HEK293T (cell line): ENCODE measurements at regions not wholly inside any gene's neighbourhood (a gene's known extent, or its start where the extent isn't known, plus 50 kb on each side); places are given as distances from the start of the nearest gene placed in this dataset.
"Not testable (repeated sequence)": the region's sequence is repeated elsewhere in the genome, so short reads cannot be mapped to it uniquely, and the experiment has no call there.

Experiments used
- CTCF ChIA-PET: fragments of 350-600 bp; formaldehyde crosslinking; extraction: SDS; loops from one replicate; lab custom pipeline; 2021; ENCODE audit warnings: antibody characterized with exemption, inconsistent platforms; lab: Yijun Ruan, JAX
- POLR2A ChIA-PET: fragments of 350-600 bp; formaldehyde crosslinking; extraction: SDS; loops from one replicate; lab custom pipeline; 2020; ENCODE audit warnings: antibody characterized with exemption, inconsistent platforms; lab: Yijun Ruan, JAX
- DNase-seq: peaks from one replicate; pipeline ENCODE4 v3.0.0; 2012; ENCODE audit warnings: mixed read lengths; ENCODE audit errors: extremely low spot score
- ARNT ChIP-seq: fragments of 450-650 bp; IDR thresholded peaks from 2 replicates; pipeline ENCODE4 v1.6.1; 2017; ENCODE audit warnings: mild to moderate bottlenecking
- BHLHE40 ChIP-seq: fragments of 450-650 bp; IDR thresholded peaks from 2 replicates; pipeline ENCODE4 v1.6.1; 2016; ENCODE audit warnings: mild to moderate bottlenecking, moderate library complexity, borderline replicate concordance
- CTBP1 ChIP-seq: fragments of 450-650 bp; IDR thresholded peaks from 2 replicates; pipeline ENCODE4 v1.6.1; 2016; ENCODE audit warnings: borderline replicate concordance
- ELF4 ChIP-seq: fragments of 450-650 bp; IDR thresholded peaks from 2 replicates; pipeline ENCODE4 v1.6.1; 2017; ENCODE audit warnings: antibody characterized with exemption
- FOXA1 ChIP-seq: fragments of 450-650 bp; IDR thresholded peaks from 2 replicates; pipeline ENCODE4 v1.6.1; 2016; ENCODE audit warnings: mild to moderate bottlenecking
- FOXK2 ChIP-seq: fragments of 450-650 bp; IDR thresholded peaks from 2 replicates; pipeline ENCODE4 v1.6.1; 2016; ENCODE audit warnings: mild to moderate bottlenecking
- FOXM1 ChIP-seq: fragments of 450-650 bp; IDR thresholded peaks from 2 replicates; pipeline ENCODE4 v1.6.1; 2017; ENCODE audit warnings: mild to moderate bottlenecking, borderline replicate concordance
- HDGF ChIP-seq: fragments of 450-650 bp; IDR thresholded peaks from 2 replicates; pipeline ENCODE4 v1.6.1; 2017; ENCODE audit warnings: antibody characterized with exemption, borderline replicate concordance
- L3MBTL2 ChIP-seq: fragments of 450-650 bp; conservative IDR thresholded peaks from 2 replicates; pipeline ENCODE4 v1.6.1; 2016; ENCODE audit warnings: mild to moderate bottlenecking
- LEF1 ChIP-seq: fragments of 450-650 bp; IDR thresholded peaks from 2 replicates; pipeline ENCODE4 v1.6.1; 2017; ENCODE audit warnings: mild to moderate bottlenecking, borderline replicate concordance
- NFRKB ChIP-seq: fragments of 450-650 bp; IDR thresholded peaks from 2 replicates; pipeline ENCODE4 v1.6.1; 2016; ENCODE audit warnings: mild to moderate bottlenecking, moderate library complexity
- PKNOX1 ChIP-seq: fragments of 450-650 bp; IDR thresholded peaks from 2 replicates; pipeline ENCODE4 v1.6.1; 2016
- SP1 ChIP-seq: fragments of 450-650 bp; IDR thresholded peaks from 2 replicates; pipeline ENCODE4 v1.6.1; 2017
- SUZ12 ChIP-seq: fragments of 450-650 bp; IDR thresholded peaks from 2 replicates; pipeline ENCODE4 v1.6.1; 2016; ENCODE audit warnings: mild to moderate bottlenecking
- TARDBP ChIP-seq: fragments of 450-650 bp; IDR thresholded peaks from 2 replicates; pipeline ENCODE4 v1.6.1; 2016
- ZNF384 ChIP-seq: fragments of 450-650 bp; IDR thresholded peaks from 2 replicates; pipeline ENCODE4 v1.6.1; 2016

DNA sequence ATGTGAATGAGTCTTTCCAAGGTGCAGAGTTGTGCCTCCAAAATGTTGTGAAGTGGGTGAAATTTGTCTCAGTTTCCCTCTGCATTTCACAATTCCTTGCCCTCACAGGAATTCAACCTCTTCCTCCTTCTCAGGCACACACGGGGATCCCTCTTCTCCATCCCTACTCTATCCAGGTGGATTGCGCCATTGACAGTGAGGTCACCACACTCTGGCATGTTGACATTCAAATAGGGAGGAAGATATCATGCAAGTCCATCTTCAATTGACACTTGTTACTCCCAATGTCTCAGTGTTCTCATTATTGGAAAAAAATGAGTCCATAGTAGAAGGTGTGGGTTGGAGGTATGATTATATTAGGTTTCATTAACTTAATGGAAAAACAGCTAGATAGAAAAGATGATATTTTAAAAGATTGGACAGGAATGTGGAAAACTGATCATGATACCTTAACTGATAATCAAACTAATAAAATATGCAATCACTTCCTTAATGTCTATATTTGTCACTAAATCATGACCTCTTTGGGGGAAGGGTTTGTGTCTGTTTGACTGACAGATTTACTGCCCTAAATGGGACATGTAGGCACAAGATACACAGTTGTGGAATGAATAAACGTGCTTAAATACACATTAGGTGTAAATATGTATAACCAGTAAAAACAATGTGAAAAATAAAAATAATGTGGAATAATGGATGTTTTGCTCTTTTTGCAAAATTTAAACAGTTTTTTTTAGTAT is 213.8 kb upstream of the SLC8A1 start:
- CTCF ChIA-PET: interaction anchor here (0.7 kb wide), 1 partner anchor 115 kb away, joined by 3 read pairs; no protein-coding TSS in a partner anchor
- POLR2A ChIA-PET: no interaction called here
- TF ChIP-seq LEF1: no peak
- no peak for TF ChIP-seq HDGF
- peak; percentile 94 for TF ChIP-seq PKNOX1
- TF ChIP-seq NFRKB: no peak
- TF ChIP-seq FOXK2: no peak
- no peak for TF ChIP-seq ARNT
- TF ChIP-seq SP1: no peak
- no peak for TF ChIP-seq ZNF384
- DNase-seq: no peak

DNA sequence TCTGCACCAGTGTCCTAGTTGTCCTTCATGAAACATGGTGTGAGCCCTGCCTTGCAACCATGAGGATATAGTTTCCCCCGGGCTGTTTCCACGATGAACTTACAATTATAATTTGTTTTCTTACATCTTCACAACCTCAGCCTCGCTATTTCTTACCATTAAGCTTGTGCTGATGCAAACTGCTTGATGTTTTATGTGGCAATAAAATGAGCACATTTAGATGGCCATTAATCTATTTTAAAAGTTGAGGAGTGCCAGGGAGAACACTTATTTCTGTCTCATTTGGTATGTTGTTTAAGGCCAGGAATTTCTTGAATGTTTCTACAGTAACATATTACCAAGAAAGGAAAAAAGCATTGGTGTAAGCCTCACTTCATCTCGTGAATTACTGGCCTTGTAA is 214.5 kb upstream of the SLC8A1 start:
- CTCF ChIA-PET: no interaction called here
- POLR2A ChIA-PET: no interaction called here
- peak; percentile 69; the same call in 1 of the 2 replicates for TF ChIP-seq FOXM1
- no peak for TF ChIP-seq L3MBTL2
- TF ChIP-seq SP1: no peak
- peak; percentile 91 for TF ChIP-seq ARNT
- TF ChIP-seq FOXA1: no peak
- TF ChIP-seq FOXK2: peak; percentile 75; the same call in 1 of the 2 replicates
- TF ChIP-seq HDGF: no peak
- TF ChIP-seq SUZ12: no peak
- no peak; the same call in 1 of the 2 replicates for TF ChIP-seq BHLHE40
- TF ChIP-seq LEF1: peak; percentile 98
- peak; percentile 100 for TF ChIP-seq CTBP1
- TF ChIP-seq PKNOX1: peak; percentile 97
- peak; percentile 73 for TF ChIP-seq ZNF384
- peak; percentile 70; the same call in 1 of the 2 replicates for TF ChIP-seq TARDBP
- 0 out of 2 replicates have a peak, but pooled peaks have one; percentile 10 for TF ChIP-seq ELF4
- no peak for TF ChIP-seq NFRKB
- DNase-seq: peak; percentile 58

DNA sequence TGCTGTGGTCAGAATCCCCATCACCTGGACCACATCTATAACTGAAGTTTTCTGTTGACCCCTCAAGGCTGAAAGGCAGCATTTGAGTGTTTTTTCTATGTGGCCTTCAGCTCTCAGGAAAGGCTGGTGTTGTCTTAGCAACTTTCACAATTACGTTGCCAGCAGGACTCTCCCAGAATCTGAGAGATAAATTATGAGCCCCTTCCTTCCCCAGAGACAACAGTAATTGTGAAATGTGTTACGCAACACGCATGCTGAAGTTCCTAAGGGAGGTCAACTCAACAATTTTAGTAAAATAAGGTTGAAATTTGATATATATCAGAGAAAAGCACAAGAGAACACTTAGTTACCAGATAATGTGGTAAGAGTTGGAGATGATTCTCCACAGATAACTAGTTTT is 216.5 kb upstream of the SLC8A1 start:
- TF ChIP-seq ELF4: no peak
- TF ChIP-seq PKNOX1: peak; percentile 87
- ChIA-PET POLR2A (no interaction called here), CTCF (no interaction called here)
- peak; percentile 28 for DNase-seq

- CTCF ChIA-PET, DNase-seq, POLR2A ChIA-PET: not testable (repeated sequence)
Observed at GRCh38 chr2:40676134-40676790, 224.4 kb upstream of the SLC8A1 start.

DNA sequence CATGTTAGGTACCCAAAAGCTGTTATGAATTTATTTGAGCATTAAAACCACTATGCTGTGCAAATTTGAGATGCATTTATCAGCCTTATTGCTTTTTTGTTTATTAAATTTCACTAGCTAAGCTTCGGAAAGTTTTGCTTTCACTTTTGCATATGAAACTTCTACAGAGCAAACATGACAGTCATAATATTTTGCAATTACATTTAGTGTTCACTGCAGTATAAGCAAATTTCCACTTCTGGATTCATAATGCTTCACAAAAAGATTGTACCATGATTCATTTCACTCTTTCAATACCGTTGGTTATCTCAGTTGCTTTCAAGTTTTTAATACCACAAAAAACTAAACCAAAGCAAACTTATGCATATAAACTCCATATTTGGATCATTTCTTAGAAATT is 228.7 kb upstream of the SLC8A1 start:
- CTCF ChIA-PET: no interaction called here
- no peak for DNase-seq
- POLR2A ChIA-PET: no interaction called here
- TF ChIP-seq BHLHE40: no peak
- TF ChIP-seq FOXM1: no peak
- no peak for TF ChIP-seq NFRKB
- TF ChIP-seq ARNT: no peak
- TF ChIP-seq SP1: no peak
- TF ChIP-seq TARDBP: no peak
- TF ChIP-seq SUZ12: no peak
- TF ChIP-seq ZNF384: no peak
- no peak for TF ChIP-seq ELF4
- TF ChIP-seq PKNOX1: no peak
- TF ChIP-seq HDGF: no peak
- TF ChIP-seq CTBP1: no peak
- TF ChIP-seq LEF1: no peak

GRCh38 chr2:40690036-40690435 is 238.1 kb upstream of the SLC8A1 start:
- no peak for DNase-seq
- ChIA-PET POLR2A (no interaction called here), CTCF (no interaction called here)
- TF ChIP-seq NFRKB (no peak), L3MBTL2 (no peak)
